ENCODE measurements at regions not wholly inside any gene's neighbourhood (a gene's known extent, or its start where the extent isn't known, plus 50 kb on each side); places are given as distances from the start of the nearest gene placed in this dataset.
"Not testable (repeated sequence)": the region's sequence is repeated elsewhere in the genome, so short reads cannot be mapped to it uniquely, and the experiment has no call there.

- DNase-seq = no peak
These were observed 93.3 kb downstream of the ACTL7B start for GRCh38 chr9:108762348-108763055.

DNA sequence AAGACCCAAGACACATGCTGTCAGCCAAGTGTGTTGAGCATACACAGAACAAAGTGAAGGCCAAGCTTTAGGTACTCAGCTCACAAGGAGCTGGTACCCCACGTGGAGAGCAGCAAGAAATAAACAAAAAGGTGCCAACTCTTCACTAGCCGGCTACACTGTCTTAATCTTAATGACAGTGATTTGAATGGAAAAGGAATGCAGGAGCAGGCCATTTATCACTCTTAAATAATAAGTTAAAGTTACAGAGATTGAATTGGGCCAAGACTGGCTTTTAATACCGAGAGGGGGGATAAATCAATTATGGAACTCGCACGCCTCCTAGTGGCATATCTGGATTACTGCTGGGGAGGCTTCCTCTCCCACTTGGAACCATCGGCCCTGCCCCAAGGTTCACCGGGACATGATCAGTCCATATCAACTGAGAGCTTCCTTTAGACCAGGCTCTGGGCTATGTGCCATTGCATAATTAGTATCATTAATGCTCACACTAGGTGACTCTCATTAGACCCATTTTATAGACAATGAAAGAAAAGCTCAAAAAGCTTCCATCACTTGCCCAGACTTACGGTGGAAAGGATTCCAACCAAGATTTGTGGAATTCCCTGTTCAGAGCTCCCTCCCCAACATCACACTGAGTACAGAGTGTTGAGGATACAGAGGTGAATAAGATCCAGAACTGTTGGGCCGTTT lies 94.0 kb downstream of the ACTL7B start:
- peak; percentile 63 for DNase-seq

- no peak for DNase-seq
These were observed 94.9 kb downstream of the ACTL7B start for GRCh38 chr9:108760841-108761240.

- no peak for DNase-seq
These were observed 96.0 kb downstream of the ACTL7B start for GRCh38 chr9:108759835-108760234.

GRCh38 chr9:108759399-108759798 lies 96.4 kb downstream of the ACTL7B start:
- no peak for DNase-seq

- DNase-seq = no peak
These were observed 98.9 kb downstream of the ACTL7B start for GRCh38 chr9:108756746-108757490.

- DNase-seq = no peak
These were observed 99.8 kb downstream of the ACTL7B start for GRCh38 chr9:108755979-108756378.

- no peak for DNase-seq
These were observed 104.4 kb downstream of the ACTL7B start for GRCh38 chr9:108751369-108751768.

DNA sequence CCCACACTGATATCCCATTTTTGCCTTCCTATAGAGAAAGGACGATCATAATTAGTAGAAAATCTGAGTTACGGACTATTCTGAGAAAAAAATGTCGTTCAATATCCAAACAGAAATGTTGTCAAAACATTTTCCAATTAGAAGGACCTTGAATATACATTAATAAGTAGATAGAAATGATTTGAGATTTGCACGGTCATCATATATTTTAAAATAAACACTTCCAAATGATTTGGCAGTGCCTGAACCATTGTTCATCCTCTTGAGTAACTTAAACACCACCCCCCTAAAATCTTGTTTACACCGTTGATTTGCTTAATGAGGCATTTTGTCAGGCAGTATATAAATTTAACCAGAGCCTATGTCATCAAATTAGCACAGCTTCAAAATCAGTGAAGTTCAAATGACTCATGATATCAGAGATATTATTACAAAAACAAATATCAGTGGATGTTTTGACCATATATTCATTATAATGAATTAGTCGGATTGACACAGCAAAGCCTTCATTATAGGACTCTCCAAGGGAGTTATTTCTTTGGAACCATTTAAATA lies 105.0 kb downstream of the ACTL7B start:
- DNase-seq = no peak

- no peak for DNase-seq
These were observed 107.0 kb downstream of the ACTL7B start for GRCh38 chr9:108748776-108749175.

GRCh38 chr9:108746864-108747263 lies 108.9 kb downstream of the ACTL7B start:
- DNase-seq = peak; percentile 76

GRCh38 chr9:108746001-108746400 lies 109.8 kb downstream of the ACTL7B start:
- DNase-seq = no peak

DNA sequence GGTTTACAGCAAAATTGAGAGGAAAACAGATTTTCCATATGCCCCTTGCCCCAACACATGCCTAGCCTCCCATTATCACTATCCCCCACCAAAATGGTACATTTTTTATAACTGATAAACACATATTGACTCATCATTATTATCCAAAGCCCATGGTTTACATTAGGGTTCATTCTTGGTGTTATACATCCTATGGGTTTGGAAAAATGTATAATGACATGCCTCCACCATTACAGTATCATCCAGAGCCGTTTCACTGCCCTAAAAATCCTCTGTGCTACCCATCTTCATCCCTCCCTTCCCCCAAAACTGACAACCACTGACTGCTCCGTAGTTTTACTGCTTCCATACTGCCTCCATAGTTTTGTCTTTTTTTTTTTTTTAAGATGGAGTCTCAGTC lies 111.1 kb downstream of the ACTL7B start:
- no peak for DNase-seq

- no peak for DNase-seq
These were observed 111.8 kb downstream of the ACTL7B start for GRCh38 chr9:108743901-108744371.

GRCh38 chr9:108743416-108743815 lies 112.4 kb downstream of the ACTL7B start:
- DNase-seq = no peak

DNA sequence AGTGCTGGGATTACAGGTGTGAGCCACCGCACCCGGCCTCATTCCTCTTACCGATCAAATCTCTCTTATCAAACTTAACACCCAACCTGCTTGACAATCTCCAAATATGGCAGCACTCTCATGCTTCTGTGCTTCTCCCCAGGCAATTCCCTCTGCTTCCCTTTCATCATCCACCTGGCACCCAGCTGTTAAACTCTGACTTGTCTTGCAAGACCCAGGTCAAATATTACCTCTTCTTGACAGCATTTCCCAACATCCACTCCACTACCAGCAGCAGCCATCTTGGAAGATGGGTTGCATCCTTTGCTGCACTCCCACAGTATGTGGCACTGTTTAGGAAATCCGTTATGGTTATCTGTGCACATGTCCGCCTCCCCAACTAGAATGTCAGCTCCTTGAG lies 113.6 kb downstream of the ACTL7B start:
- DNase-seq = no peak

DNA sequence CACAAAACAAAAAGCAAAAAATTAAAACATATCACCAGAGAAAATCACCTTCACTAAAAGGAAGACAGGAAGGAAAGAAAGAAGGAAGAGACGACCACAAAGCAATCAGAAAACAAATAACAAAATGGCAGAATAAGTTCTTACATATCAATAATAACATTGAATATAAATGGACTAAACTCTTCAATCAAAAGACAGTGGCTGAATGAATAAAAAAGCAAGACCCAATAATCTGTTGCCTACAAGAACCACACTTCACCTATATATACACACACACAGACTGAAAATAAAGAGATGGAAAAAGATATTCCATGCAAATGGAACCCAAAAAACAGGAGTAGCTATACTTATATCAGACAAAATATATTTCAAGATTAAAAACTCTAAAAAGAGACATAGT lies 124.5 kb downstream of the ACTL7B start:
- not testable (repeated sequence) for DNase-seq

- no peak for DNase-seq
These were observed 128.1 kb downstream of the ACTL7B start for GRCh38 chr9:108727580-108728111.

DNA sequence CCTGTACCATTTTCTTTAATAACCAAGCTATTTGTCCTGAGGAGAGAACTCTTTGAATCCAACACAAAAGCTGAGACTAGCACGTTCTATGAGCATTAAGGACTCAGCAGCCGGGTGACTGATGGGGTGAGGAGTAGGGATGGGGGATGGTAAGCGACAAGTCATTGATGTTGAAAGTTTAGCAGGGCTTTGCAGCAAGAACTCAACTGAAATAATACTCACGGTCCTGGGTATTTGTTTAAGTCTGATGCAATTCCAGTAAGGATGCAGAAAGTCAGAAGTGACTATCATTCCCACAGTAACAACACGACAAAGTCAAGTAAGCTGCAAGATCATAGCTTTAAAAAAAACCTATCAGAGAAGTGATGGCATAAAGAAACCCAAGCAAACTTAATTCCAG lies 131.1 kb downstream of the ACTL7B start:
- peak; percentile 87 for DNase-seq

DNA sequence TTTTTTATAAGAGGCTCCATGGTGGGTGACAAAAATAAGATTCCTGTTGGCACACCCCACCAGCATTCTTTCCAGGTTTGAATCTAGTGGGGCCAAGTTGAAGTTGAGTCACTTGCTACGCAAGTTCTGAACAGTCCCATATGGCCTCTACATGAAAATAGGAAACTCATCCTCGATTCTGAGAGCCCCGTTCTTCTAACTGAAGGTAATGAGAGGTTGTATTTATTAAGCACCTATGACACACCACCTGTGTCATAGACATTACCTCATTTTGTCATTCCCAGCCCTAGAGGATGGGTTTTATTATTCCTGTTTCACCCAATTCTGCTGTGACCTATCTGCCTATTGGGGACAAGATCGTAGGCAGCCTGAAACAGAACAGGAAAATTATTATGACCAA lies 131.7 kb downstream of the ACTL7B start:
- DNase-seq = no peak

GRCh38 chr9:108722396-108722795 lies 133.4 kb downstream of the ACTL7B start:
- peak; percentile 73 for DNase-seq

DNA sequence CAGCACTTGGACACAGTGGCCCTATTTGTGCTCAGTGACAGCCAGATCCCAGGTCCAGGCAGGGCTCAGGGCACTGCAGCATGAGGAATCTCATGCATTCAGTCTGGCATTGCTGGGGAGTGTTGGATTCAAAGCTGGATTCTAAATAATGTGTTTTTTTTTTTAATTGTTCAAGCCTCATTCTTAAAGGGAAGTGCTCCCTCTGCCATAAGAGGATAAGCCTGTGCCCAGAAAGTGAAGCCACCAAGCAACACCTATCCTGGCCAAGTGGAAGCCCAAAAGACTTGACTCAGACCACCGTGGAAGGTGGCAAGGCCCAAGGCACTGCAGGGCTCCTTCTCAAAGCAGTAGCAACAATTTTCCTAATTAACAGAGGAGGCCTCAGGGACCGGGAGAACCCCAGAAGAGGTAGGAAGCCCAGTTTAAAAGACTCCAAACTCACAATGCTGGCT lies 135.6 kb downstream of the ACTL7B start:
- DNase-seq = no peak

- no peak for DNase-seq
These were observed 145.4 kb downstream of the ACTL7B start for GRCh38 chr9:108710424-108710823.
